GM19463 (cell line): ENCODE measurements at regions not wholly inside any gene's neighbourhood (a gene's known extent, or its start where the extent isn't known, plus 50 kb on each side); places are given as distances from the start of the nearest gene placed in this dataset.
"Not testable (repeated sequence)": the region's sequence is repeated elsewhere in the genome, so short reads cannot be mapped to it uniquely, and the experiment has no call there.

Experiments
- ATAC-seq: cut with Tn5 transposase; IDR thresholded peaks from one replicate; pipeline ENCODE4 v1.9.1; 2021; ENCODE audit warnings: mild to moderate bottlenecking, moderate library complexity; ENCODE audit not compliant: unreplicated experiment

DNA sequence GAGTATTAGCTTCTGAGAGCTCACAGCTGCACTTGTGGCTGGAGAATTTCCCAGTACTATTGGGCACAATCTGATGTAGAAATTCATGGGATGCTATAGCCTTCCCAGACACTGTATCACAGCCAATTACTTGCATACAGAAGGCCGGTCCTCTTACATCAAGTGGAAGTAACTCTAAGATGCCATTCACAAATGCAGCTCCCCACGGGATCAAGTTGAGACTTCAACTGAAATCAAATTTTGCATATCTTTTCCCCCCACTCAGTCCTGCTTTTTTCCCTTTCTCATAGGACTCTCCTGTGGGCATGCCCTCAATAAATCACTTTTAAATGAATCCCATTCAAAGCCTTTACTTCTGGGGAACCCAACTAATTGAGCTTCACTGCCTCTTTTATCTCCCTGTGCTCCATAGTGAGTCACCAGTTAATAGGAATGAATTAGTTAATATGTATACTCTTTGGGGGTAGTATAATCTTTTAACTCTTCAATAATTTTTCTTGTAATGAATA is 1970.8 kb downstream of the OLFM4 start:
- ATAC-seq, result no peak

DNA sequence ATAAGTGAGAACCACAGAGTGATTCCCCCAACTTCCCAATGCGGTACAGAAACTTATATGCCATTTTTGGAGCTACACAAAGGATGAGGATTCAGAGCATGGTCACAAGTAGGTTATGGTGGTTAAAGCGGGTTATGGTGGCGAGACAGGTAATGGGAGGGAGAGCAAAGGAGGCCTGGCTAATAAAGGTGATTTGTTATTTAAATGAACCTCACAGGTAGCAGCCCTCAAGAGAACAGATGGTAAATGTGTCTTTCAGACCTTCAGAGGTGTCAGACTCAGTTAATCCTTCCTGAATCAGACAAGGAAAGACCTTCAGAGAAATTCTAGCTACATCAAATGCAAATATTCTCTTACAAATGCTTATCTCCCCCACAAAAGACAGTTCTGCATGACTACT is 1971.4 kb downstream of the OLFM4 start:
- ATAC-seq, result no peak

DNA sequence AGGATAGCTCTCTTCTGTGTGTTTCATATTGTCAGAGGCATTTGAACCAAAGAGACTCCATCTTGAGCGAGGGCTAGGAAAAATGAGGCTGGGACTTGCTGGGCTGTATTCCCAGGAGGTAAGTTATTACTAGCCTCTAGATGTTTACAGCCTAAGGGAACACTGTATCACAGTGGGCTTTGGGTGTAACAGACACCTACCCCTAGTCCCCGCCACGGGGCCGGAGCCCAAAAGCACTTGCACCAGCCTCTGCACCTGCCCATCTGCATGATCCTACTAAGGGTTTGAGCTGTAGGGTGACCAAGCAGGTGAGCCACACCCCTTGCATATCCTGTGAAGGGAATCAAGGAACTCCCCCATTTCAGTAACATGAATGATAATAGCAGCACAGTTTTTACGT is 1972.2 kb downstream of the OLFM4 start:
- no peak for ATAC-seq

DNA sequence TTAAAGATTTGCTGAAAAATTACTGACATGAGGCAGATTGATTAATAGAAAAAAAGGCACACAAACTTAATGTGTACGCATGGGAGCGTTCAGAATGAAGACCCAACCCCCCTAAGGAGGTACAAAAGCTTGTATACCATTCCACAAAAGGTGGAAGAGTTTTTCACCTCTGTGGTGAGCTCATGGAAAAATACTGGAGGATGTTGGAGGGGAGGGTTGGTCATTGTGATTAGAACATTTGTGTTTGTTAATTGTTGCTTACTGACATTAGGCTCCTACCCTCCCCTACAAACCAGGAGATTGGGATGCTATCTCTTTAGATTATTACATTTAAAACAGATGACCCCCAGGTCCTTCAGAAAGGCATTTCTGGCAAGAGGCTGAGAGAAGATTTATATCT is 1973.3 kb downstream of the OLFM4 start:
- no peak for ATAC-seq

GRCh38 chr13:55007681-55008080 is 1979.1 kb downstream of the OLFM4 start:
- ATAC-seq, result no peak

- ATAC-seq, result no peak
These were observed 1984.4 kb downstream of the OLFM4 start for GRCh38 chr13:55013051-55013450.

- ATAC-seq, result no peak
These were observed 2000.7 kb downstream of the OLFM4 start for GRCh38 chr13:55029280-55029679.

DNA sequence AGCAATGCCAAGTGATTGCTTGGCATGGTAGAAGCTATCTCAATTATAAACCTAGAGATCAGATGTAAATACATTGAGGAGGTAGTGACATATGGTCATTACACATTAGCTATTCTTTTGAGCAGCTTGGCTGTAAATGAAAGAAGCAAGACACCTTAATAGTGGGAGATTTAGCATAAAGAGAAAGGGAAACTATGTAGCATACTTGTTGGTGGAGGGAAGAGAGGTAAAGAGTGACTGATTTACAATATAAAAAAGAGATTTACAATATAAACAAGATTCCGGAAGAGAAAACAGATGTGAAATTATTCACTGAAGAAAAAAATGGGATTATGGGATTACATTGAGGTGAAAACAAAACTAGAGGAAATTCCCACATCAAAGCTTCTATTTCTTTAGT is 2009.6 kb downstream of the OLFM4 start:
- no peak for ATAC-seq

- not testable (repeated sequence) for ATAC-seq
These were observed 2025.4 kb downstream of the OLFM4 start for GRCh38 chr13:55053891-55054550.

GRCh38 chr13:55055666-55056065 is 2027.1 kb downstream of the OLFM4 start:
- not testable (repeated sequence) for ATAC-seq

- ATAC-seq, result no peak
These were observed 2034.0 kb downstream of the OLFM4 start for GRCh38 chr13:55062662-55063061.

DNA sequence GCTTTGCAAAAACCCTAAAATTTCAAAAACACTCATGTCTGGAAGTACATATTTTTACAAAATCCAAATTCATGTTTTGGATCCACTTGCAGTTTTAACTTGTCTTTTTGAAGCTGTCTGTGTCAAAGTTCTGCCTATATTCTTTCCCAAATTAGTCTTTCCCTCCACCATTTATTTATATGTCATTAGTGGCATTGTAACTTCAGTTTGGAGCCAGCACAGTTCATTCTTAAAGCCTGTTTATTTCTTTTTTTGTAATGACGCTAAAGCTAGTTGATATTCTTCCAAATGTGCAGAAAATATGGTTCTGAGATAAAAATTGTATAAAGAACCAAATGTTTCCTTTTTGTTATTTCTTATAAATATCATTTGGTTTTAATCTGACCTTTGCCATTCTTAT is 2039.3 kb downstream of the OLFM4 start:
- no peak for ATAC-seq

- ATAC-seq, result no peak
These were observed 2041.1 kb downstream of the OLFM4 start for GRCh38 chr13:55069746-55070145.

- no peak for ATAC-seq
These were observed 2044.4 kb downstream of the OLFM4 start for GRCh38 chr13:55073000-55073399.

- no peak for ATAC-seq
These were observed 2056.0 kb downstream of the OLFM4 start for GRCh38 chr13:55084630-55085029.

DNA sequence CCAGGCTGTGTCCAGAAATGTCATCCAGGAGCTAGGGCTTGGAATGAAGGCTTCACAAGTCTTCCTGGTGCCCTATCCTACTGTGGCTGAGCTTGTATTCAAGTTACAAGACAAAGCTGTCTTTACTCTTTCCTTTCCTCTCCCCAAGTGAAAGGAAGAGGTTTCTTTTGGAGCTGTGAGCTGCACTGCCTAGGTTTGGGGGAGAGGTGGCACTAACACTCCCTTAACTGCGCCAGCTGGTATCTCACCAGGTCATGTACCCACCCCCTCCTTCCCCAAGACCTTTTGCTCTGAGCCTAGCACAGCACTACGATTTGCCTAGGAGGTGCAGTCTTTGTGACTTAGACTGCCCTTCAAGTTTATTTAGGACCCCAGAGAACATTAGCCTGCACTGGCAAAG is 2053.6 kb upstream of the PRR20A start:
- no peak for ATAC-seq

DNA sequence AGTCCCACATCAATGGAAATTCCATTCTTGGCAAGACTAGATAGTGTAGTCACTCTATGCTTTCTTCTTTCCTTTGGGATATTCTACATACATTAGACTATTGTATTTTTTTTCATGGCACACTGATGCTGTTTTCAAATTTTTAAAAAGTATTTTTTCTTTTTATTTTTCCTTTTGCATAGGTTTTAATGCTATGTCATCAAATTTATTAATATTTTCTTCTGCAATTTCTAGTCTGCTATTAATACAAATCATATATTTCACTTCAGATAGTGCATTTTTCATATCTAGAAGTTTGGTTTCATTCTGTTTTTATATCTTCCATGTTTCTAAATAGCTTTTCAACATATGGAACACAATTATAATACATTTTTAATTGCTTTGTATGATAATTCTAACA is 2050.1 kb upstream of the PRR20A start:
- no peak for ATAC-seq

GRCh38 chr13:55091172-55091571 is 2049.5 kb upstream of the PRR20A start:
- ATAC-seq, result no peak

DNA sequence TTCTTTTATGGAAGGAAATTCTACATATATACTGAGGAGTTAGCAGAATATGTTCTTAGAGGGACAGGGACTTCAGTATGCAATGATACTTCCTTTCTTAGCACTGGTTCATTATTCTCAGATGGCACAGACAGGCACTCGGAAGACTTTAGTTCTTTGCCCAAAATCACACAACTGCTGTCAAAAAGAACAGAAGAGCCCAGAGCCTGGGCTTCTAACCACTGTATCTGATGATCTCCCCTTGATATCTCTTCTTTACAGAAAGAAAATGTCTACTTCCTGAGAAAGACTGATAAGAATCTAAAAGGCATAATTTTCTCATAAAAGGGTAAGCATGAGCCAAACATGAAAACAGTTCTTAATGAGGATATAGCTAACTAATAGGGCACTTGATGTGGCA is 2034.2 kb upstream of the PRR20A start:
- ATAC-seq, result no peak

DNA sequence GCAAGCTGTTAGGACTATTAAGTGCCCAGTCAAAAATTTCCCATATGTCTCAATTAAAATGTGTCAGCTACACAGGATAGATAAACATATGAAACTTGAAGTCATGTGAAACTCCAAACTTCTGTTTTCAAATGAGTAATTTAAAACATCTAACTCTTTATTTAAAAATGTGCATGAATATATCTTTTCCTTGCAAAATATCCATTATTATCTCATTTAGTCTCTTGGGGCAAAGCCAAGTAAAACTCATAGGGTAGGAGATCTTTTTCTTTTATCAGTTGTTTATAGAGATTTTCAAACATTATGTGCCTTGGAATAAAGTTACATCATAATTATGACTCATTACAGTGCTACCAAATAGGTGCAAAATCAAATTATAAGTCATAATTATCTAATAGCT is 2020.1 kb upstream of the PRR20A start:
- no peak for ATAC-seq

DNA sequence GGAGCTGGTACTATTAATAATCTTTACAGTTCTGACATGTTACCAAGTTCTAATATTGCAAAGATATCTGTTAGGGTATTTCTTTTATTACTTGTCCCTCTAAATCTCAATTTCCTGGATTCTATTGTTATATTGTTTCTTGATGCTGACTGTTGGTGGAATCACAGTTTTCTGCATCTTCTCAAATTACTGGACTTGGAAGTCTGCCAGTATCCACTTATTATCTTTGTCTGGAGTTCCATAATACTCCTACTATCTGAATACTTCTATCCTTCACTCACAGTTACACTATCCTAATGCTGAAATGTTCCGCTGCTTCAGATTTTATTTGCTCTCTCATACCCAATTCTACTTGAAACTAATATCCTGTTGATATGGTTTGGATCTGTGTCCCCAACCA is 1985.7 kb upstream of the PRR20A start:
- no peak for ATAC-seq

GRCh38 chr13:55159765-55160164 is 1981.0 kb upstream of the PRR20A start:
- ATAC-seq, result no peak

DNA sequence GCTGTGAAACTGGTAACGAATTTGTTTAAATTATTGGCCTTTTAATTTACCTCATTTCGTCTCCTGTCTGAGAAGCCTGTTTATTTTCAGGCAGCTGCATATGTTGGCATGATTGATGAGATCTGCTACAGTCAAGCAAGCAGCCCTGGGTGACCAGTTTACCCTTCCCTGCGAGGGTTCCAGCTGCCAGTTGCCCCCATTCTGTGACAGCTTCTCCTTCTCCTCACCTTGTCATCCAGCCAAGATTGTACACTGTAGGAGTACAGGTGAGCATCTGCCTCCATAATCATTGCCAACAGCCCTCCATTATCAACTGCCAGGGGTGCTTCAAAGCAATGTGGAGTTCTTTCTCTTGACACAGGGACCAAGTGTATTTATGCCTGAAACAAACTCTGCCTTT is 1979.9 kb upstream of the PRR20A start:
- ATAC-seq, result no peak
